Parathyroid adenoma (tissue), 2 donors: ENCODE measurements at regions not wholly inside any gene's neighbourhood (a gene's known extent, or its start where the extent isn't known, plus 50 kb on each side); places are given as distances from the start of the nearest gene placed in this dataset.

Source experiments
- H2AFZ ChIP-seq: fragments of 300-600 bp; sonication (generic); one replicate; pipeline ENCODE4 v1.7.0; 2017; ENCODE audit warnings: antibody characterized with exemption, mild to moderate bottlenecking
- H3K27ac ChIP-seq: fragments of 300-600 bp; sonication (generic); one replicate; pipeline ENCODE4 v1.7.0; 2017
- H3K27me3 ChIP-seq: fragments of 300-600 bp; sonication (generic); one replicate; pipeline ENCODE4 v1.7.0; 2017; ENCODE audit warnings: low read length; ENCODE audit not compliant: control insufficient read depth, insufficient read depth
- H3K36me3 ChIP-seq: fragments of 300-600 bp; sonication (generic); one replicate; pipeline ENCODE4 v1.7.0; 2017; ENCODE audit warnings: low read length; ENCODE audit not compliant: control insufficient read depth, insufficient read depth
- H3K4me1 ChIP-seq: fragments of 300-600 bp; sonication (generic); one replicate; pipeline ENCODE4 v1.7.0; 2017; ENCODE audit warnings: control low read depth
- H3K4me2 ChIP-seq: fragments of 300-600 bp; sonication (generic); one replicate; pipeline ENCODE4 v1.7.0; 2017; ENCODE audit warnings: low read length
- H3K4me3 ChIP-seq: fragments of 300-600 bp; sonication (generic); one replicate; pipeline ENCODE4 v1.7.0; 2017; ENCODE audit warnings: low read depth, low read length
- H3K79me2 ChIP-seq: fragments of 300-600 bp; sonication (generic); one replicate; pipeline ENCODE4 v1.7.0; 2017; ENCODE audit warnings: control low read depth
- H3K9ac ChIP-seq: fragments of 300-600 bp; sonication (generic); one replicate; pipeline ENCODE4 v1.7.0; 2017; ENCODE audit warnings: mild to moderate bottlenecking
- H3K9me3 ChIP-seq: fragments of 300-600 bp; sonication (generic); one replicate; pipeline ENCODE4 v1.7.0; 2017; ENCODE audit warnings: low read length; ENCODE audit not compliant: control insufficient read depth
- TF ChIP-seq, protein P1 (sequence below): fragments of 300-600 bp; sonication (generic); IDR thresholded peaks from one replicate; pipeline ENCODE4 v1.7.0; 2017; ENCODE audit warnings: antibody characterized with exemption, mild to moderate bottlenecking
- donor health status: primary hyperparathyroidism.

DNA sequence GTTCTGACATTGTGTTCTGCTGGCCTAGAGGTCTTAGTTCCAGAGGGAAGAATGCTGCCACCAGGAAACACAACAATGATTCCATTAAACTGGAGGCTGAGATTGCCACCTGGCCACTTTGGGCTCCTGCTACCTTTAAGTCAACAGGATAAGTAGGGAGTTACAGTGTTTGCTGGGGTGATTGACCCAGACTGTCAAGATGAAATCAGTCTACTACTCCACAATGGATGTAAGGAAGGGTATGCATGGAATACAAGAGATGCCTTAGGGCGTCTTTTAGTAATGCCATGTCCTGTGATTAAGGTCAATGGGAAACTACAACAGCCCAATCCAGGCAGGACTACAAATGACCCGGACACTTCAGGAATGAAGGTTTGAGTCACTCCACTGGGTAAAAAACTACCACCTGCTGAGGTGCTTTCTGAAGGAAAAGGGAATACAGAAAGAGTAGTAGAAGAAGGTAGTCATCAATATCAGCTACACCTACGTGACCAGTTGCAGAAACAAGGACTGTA, 852.6 kb downstream of the LRFN5 start:
- no peak overlapping the region for H3K4me2 ChIP-seq
- no peaks in the 10 kb centered on the region for H3K9me3 ChIP-seq
- no peaks in the 10 kb centered on the region for H3K27me3 ChIP-seq
- no peak overlapping the region for H2AFZ ChIP-seq
- H3K27ac ChIP-seq, result no peak overlapping the region
- TF ChIP-seq, protein P1, sequence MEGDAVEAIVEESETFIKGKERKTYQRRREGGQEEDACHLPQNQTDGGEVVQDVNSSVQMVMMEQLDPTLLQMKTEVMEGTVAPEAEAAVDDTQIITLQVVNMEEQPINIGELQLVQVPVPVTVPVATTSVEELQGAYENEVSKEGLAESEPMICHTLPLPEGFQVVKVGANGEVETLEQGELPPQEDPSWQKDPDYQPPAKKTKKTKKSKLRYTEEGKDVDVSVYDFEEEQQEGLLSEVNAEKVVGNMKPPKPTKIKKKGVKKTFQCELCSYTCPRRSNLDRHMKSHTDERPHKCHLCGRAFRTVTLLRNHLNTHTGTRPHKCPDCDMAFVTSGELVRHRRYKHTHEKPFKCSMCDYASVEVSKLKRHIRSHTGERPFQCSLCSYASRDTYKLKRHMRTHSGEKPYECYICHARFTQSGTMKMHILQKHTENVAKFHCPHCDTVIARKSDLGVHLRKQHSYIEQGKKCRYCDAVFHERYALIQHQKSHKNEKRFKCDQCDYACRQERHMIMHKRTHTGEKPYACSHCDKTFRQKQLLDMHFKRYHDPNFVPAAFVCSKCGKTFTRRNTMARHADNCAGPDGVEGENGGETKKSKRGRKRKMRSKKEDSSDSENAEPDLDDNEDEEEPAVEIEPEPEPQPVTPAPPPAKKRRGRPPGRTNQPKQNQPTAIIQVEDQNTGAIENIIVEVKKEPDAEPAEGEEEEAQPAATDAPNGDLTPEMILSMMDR, result no peak
- no peak overlapping the region for H3K4me3 ChIP-seq
- no peaks in the 10 kb centered on the region for H3K36me3 ChIP-seq
- no peaks in the 10 kb centered on the region for H3K4me1 ChIP-seq
- no peaks in the 10 kb centered on the region for H3K79me2 ChIP-seq
- no peak overlapping the region for H3K9ac ChIP-seq

DNA sequence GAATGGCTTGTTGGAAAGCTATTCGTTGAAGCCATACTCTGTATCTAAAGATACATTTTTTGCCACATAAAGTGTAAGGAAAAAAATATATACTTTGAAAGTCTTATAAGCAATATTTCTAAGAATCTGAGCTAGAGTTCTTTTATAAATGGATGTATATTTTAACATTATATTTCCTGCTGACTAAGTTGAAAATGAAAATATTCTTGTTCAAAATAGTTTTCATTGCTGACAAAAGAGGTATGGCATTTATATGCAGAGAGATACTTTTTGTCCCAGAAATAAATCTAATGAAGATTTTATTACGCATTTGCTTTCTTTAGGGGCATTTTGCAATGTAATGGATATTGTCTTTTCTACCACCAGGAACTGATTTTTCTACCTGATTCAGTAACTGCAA, 834.9 kb downstream of the LRFN5 start:
- Histone ChIP-seq H2AFZ (no peak overlapping the region), H3K27ac (no peak overlapping the region), H3K79me2 (no peaks in the 10 kb centered on the region), H3K4me2 (no peak overlapping the region), H3K9me3 (no peaks in the 10 kb centered on the region), H3K36me3 (no peaks in the 10 kb centered on the region), H3K9ac (no peak overlapping the region), H3K27me3 (no peaks in the 10 kb centered on the region), H3K4me3 (no peak overlapping the region), H3K4me1 (no peaks in the 10 kb centered on the region)
- TF ChIP-seq, protein P1, result no peak

DNA sequence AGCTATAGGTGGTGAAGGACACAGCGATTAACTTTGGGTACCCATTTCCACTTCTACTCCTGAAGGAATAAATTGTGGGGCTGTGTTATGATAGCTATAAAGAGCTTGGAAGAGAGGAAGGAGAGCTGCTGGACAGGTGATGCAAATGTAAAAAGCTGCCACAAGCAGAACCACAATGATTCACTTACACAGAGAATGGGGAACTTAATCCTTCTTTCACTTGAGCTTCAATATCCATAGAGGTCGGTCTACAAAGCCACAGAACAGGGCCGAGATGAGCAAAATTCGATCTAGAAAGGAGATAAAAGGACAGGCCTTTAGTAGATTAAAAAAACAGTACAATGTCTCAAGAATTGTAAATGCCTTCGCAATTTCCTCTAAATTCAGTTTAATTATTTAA, 831.1 kb downstream of the LRFN5 start:
- Histone ChIP-seq H3K9ac (no peak overlapping the region), H3K27me3 (no peaks in the 10 kb centered on the region), H3K79me2 (no peaks in the 10 kb centered on the region), H3K36me3 (no peaks in the 10 kb centered on the region), H2AFZ (no peak overlapping the region), H3K9me3 (no peaks in the 10 kb centered on the region), H3K27ac (no peak overlapping the region), H3K4me2 (no peak overlapping the region), H3K4me1 (no peaks in the 10 kb centered on the region), H3K4me3 (no peak overlapping the region)
- TF ChIP-seq, protein P1, result no peak

- H3K4me2 ChIP-seq, result no peak overlapping the region
- H2AFZ ChIP-seq, result no peak overlapping the region
- H3K36me3 ChIP-seq, result no peaks in the 10 kb centered on the region
- H3K79me2 ChIP-seq, result no peaks in the 10 kb centered on the region
- H3K27ac ChIP-seq, result no peak overlapping the region
- H3K4me1 ChIP-seq, result no peaks in the 10 kb centered on the region
- no peaks in the 10 kb centered on the region for H3K27me3 ChIP-seq
- TF ChIP-seq, protein P1, result no peak
- no peak overlapping the region for H3K4me3 ChIP-seq
- no peak overlapping the region for H3K9ac ChIP-seq
- no peaks in the 10 kb centered on the region for H3K9me3 ChIP-seq
Measured at GRCh38 chr14:42429401-42429800, 822.7 kb downstream of the LRFN5 start.

GRCh38 chr14:42428996-42429395, 822.3 kb downstream of the LRFN5 start:
- H3K36me3 ChIP-seq, result no peaks in the 10 kb centered on the region
- H3K4me2 ChIP-seq, result no peak overlapping the region
- H3K9me3 ChIP-seq, result no peaks in the 10 kb centered on the region
- no peak overlapping the region for H3K27ac ChIP-seq
- no peaks in the 10 kb centered on the region for H3K4me1 ChIP-seq
- H3K79me2 ChIP-seq, result no peaks in the 10 kb centered on the region
- H2AFZ ChIP-seq, result no peak overlapping the region
- H3K9ac ChIP-seq, result no peak overlapping the region
- no peak overlapping the region for H3K4me3 ChIP-seq
- TF ChIP-seq, protein P1, result no peak
- H3K27me3 ChIP-seq, result no peaks in the 10 kb centered on the region
